HG02759 (cell line): ENCODE measurements at regions not wholly inside any gene's neighbourhood (a gene's known extent, or its start where the extent isn't known, plus 50 kb on each side); places are given as distances from the start of the nearest gene placed in this dataset.
A peak's percentile ranks its signal among the peaks of the same experiment; 100 is the strongest.
"Not testable (repeated sequence)": the region's sequence is repeated elsewhere in the genome, so short reads cannot be mapped to it uniquely, and the experiment has no call there.

Source experiments
- ATAC-seq: cut with Tn5 transposase; IDR thresholded peaks from one replicate; pipeline ENCODE4 v1.9.1; 2021; ENCODE audit warnings: mild to moderate bottlenecking, moderate library complexity; ENCODE audit not compliant: unreplicated experiment

GRCh38 chr13:107712145-107712860, 503.0 kb downstream of the LIG4 start:
- no peak for ATAC-seq

- ATAC-seq, result no peak
Observed at GRCh38 chr13:107690181-107690580, 525.2 kb downstream of the LIG4 start.

- ATAC-seq, result no peak
Observed at GRCh38 chr13:107685876-107686275, 529.5 kb downstream of the LIG4 start.

- ATAC-seq, result no peak
Observed at GRCh38 chr13:107681600-107681999, 533.7 kb downstream of the LIG4 start.

GRCh38 chr13:107680115-107680514, 535.2 kb downstream of the LIG4 start:
- no peak for ATAC-seq

GRCh38 chr13:107678075-107678689, 537.2 kb downstream of the LIG4 start:
- no peak for ATAC-seq

GRCh38 chr13:107675847-107676550, 539.3 kb downstream of the LIG4 start:
- ATAC-seq, result no peak

GRCh38 chr13:107669391-107669993, 545.8 kb downstream of the LIG4 start:
- ATAC-seq, result no peak

GRCh38 chr13:107665926-107666458, 549.3 kb downstream of the LIG4 start:
- no peak for ATAC-seq

- ATAC-seq, result peak; percentile 98
Observed at GRCh38 chr13:107650081-107650701, 565.1 kb downstream of the LIG4 start.

GRCh38 chr13:107649079-107649478, 566.3 kb downstream of the LIG4 start:
- ATAC-seq, result no peak

GRCh38 chr13:107644136-107644535, 571.2 kb downstream of the LIG4 start:
- ATAC-seq, result no peak

- ATAC-seq, result no peak
Observed at GRCh38 chr13:107643615-107644014, 571.7 kb downstream of the LIG4 start.

- ATAC-seq, result no peak
Observed at GRCh38 chr13:107642831-107643230, 572.5 kb downstream of the LIG4 start.

- ATAC-seq, result no peak
Observed at GRCh38 chr13:107641574-107641973, 573.8 kb downstream of the LIG4 start.

GRCh38 chr13:107625648-107626047, 589.7 kb downstream of the LIG4 start:
- ATAC-seq, result no peak

- ATAC-seq, result no peak
Observed at GRCh38 chr13:107617527-107617926, 597.8 kb downstream of the LIG4 start.

GRCh38 chr13:107612376-107612775, 603.0 kb downstream of the LIG4 start:
- no peak for ATAC-seq

- ATAC-seq, result no peak
Observed at GRCh38 chr13:107608736-107609135, 606.6 kb downstream of the LIG4 start.

- ATAC-seq, result no peak
Observed at GRCh38 chr13:107600971-107601370, 614.4 kb downstream of the LIG4 start.

GRCh38 chr13:107596306-107596705, 619.0 kb downstream of the LIG4 start:
- ATAC-seq, result not testable (repeated sequence)
